ENCODE measurements at regions not wholly inside any gene's neighbourhood (a gene's known extent, or its start where the extent isn't known, plus 50 kb on each side); places are given as distances from the start of the nearest gene placed in this dataset.

DNA sequence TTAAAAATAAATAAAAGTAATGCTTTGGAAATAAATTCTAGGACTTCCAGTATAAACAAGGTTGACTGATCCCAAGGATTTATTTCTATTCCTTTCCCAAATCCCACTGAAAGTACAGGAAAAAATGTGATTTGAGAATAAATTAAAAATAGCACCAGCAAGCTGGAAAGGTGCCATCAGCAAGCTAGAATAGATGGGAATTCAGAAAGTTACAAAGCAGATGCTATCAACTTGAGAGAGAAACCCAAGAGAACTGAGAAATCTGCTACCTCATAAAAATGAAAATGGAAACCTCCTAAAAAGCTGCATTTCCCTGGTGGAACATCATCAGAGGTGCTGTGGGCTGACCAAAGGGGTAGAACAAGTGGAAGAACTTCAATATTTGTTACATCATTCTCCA, 148.6 kb upstream of the KCNJ3 start:
- TF ChIP-seq, protein P1, sequence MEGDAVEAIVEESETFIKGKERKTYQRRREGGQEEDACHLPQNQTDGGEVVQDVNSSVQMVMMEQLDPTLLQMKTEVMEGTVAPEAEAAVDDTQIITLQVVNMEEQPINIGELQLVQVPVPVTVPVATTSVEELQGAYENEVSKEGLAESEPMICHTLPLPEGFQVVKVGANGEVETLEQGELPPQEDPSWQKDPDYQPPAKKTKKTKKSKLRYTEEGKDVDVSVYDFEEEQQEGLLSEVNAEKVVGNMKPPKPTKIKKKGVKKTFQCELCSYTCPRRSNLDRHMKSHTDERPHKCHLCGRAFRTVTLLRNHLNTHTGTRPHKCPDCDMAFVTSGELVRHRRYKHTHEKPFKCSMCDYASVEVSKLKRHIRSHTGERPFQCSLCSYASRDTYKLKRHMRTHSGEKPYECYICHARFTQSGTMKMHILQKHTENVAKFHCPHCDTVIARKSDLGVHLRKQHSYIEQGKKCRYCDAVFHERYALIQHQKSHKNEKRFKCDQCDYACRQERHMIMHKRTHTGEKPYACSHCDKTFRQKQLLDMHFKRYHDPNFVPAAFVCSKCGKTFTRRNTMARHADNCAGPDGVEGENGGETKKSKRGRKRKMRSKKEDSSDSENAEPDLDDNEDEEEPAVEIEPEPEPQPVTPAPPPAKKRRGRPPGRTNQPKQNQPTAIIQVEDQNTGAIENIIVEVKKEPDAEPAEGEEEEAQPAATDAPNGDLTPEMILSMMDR (IDR thresholded peaks at IDR 0.05) = no peak
- no peak for TF ChIP-seq EZH2 (IDR thresholded peaks at IDR 0.05; ENCODE audit: borderline replicate concordance, insufficient read depth, low read depth, low read length, poor library complexity, severe bottlenecking)
